Skeletal muscle cell (primary cell): ENCODE measurements at regions not wholly inside any gene's neighbourhood (a gene's known extent, or its start where the extent isn't known, plus 50 kb on each side); places are given as distances from the start of the nearest gene placed in this dataset.
"Not testable (repeated sequence)": the region's sequence is repeated elsewhere in the genome, so short reads cannot be mapped to it uniquely, and the experiment has no call there.

Experiments
- DNase-seq: peaks from one replicate; pipeline ENCODE4 v3.0.0-alpha.2; 2010; ENCODE audit warnings: low read depth
- H3K4me3 ChIP-seq: 2 replicates; pipeline ENCODE4 v1.5.1; 2011; ENCODE audit warnings: low read depth, mild to moderate bottlenecking, control low read depth, low read length, moderate library complexity

DNA sequence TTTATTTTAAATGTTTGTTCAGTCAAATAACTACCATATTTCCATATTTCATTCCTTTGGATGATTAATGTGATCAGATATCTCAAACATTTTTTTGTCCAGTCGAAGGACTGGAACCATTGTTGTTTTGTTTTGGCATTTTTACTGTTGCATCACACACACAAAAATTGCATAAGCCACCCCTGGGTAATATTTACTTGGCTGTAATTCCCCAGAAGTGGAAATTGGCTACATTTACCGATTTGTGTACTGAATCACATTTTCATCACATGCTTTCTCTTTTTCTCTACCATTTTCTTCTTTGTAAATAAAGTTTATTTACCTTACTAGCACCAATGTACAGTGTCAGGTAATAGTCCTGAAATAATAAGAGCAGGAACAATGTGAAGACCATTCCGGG, 1729.7 kb upstream of the WWC1 start:
- H3K4me3 ChIP-seq = no peak overlapping the region

DNA sequence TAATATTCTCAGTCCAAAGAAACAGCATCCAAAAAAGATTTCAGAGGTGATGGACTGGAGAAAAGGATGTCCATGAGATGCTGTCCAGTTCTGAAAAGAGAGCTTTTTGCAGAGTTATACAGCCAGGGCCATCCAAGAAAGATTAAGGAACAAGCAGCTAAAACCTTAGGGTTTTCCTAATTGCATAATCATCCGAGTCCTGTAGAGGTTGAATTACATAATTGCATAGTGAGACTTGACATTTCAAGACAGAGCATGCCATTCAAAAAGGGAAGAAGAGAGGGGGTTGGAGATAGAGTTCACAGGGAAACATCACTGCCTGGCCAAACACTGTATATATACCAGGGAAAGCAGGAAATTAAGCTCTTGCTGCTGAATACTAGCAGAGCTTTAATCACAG, 1729.2 kb upstream of the WWC1 start:
- H3K4me3 ChIP-seq = no peak overlapping the region
- peak; percentile 5 for DNase-seq

More for the DNA sequence above, 1729.7 kb upstream of the WWC1 start:
- no peak for DNase-seq

DNA sequence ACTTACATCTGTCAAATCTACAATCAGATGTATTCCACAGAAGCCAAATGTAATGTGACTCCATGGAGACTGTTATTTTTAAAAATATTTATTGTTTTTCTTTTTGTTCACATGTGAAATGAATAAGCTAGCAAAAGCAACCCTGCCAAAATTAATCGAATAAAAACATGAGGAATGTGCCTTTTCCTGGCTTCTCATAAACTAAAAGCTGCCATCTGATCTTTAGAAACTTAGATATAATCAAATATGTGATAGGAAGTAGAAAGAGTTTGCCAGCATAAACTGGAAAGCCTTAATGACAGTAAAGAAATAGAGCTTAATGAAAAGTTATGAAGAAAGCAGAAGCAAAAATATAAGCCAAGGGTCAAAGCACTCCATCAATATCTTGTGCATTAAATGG, 1724.7 kb upstream of the WWC1 start:
- DNase-seq = no peak
- no peak overlapping the region for H3K4me3 ChIP-seq

DNA sequence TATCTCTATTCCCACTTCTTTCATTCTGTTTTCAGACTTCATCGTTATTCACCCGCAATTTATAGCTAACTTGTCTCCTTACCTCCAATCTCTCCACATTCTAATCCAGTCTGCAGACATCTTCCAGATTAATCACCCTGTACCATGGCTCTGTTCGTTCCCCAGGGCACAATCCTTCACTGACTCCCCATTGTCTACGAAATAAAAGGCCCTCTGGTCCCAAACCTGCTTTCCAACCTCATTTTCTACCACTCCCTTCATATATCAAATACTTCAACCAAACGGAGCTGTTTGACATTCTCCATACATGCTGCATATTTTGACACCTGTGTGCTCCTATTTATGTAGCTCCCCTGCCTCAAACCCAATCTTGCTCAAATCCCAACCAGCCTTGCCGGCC, 1720.6 kb upstream of the WWC1 start:
- no peak overlapping the region for H3K4me3 ChIP-seq
- no peak for DNase-seq

DNA sequence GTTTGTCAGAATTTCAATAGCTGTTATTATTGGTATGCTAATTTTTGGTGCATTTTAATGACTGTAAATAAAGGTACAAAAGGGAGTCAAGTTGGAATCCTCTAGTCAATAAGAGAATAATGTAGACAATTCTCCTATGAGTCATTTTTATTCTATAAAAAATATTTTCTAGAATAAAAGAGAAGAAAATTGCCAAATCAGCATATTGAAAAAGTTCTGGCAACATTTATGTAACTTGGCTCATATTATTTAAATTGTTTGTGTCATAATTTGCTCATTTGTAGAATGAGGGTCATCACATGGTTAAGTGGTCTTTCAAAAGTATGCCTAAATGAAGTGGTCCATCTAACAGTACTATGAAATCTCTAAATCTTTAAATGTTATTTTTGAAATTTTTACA, 1719.8 kb upstream of the WWC1 start:
- H3K4me3 ChIP-seq = no peak overlapping the region
- DNase-seq = no peak

DNA sequence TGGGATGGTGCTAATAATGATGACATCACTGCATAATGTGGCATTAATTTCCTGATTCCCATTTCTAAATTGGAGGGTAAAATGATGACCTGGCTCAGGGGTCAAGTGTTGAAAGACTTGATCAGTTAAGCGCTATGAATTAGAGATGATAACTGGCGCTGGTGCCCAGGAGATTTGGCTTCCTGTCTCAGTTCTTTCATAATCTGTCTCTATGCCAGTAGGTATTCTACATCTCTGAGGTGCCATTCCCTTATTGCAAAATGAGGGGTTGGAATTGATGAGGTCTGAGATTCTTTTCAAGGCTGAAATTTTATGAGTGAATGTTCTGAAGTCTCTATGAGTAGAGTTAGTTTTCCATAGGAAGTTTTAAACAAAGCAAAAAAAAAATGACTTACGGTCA, 1715.1 kb upstream of the WWC1 start:
- no peak overlapping the region for H3K4me3 ChIP-seq
- DNase-seq = no peak

DNA sequence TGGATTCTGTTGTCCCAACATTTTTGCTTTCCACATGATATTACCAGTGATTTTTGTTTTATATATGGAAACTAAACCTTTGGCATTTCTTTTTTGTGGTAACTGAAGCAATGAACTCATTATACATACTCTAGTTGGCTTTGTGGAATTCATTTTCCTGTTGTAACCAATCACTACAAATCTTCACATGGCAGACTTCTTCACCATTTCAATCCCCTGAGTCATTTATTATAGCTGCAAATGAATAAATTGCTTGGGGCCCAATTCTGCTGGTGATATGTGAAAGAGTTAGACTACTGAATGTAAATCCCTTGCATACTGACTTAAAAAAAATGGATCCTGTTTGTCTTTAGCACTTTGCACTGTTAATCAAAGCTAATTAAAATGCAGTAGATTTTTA, 1709.6 kb upstream of the WWC1 start:
- peak; percentile 37 for DNase-seq

DNA sequence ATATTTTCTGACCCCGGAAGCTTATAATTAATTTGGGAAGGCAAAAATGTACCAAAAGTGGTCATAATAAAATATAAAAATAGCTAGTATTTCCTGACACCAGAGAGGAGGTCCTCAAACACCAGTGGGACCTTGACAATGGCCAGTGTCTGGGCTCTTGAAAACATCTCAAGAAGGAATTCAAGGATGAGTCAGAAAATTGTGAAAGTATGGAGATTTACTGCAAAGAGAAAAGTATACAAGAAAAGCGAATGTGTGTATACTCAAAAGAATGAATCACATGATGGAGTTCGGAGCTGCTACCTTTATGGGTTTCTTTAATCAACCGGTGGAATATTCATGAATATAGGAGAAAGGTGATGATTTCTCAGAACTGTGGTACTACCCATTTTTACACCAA, 1709.0 kb upstream of the WWC1 start:
- no peak overlapping the region for H3K4me3 ChIP-seq
- no peak for DNase-seq

More for the DNA sequence above, 1709.6 kb upstream of the WWC1 start:
- H3K4me3 ChIP-seq = no peak overlapping the region

DNA sequence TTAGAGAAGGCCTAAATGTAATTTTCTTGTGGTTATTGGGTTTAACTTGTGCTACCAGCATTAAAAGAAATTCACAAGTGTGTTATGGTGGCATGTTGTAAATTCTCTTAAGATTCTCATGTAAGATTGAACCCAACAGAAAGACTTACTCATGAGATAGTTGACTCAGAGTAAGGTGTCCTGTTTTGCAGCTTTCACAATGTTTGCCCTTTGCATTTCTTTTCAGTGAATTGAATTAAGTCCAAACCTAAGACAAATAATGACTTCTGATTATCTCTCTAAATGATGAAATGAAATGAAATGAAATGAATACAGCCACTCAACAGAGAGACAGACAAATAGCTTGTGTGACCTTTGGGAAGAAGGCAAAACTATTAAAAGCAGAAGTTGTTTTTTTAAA, 1696.9 kb upstream of the WWC1 start:
- H3K4me3 ChIP-seq = no peak overlapping the region
- peak; percentile 11 for DNase-seq

DNA sequence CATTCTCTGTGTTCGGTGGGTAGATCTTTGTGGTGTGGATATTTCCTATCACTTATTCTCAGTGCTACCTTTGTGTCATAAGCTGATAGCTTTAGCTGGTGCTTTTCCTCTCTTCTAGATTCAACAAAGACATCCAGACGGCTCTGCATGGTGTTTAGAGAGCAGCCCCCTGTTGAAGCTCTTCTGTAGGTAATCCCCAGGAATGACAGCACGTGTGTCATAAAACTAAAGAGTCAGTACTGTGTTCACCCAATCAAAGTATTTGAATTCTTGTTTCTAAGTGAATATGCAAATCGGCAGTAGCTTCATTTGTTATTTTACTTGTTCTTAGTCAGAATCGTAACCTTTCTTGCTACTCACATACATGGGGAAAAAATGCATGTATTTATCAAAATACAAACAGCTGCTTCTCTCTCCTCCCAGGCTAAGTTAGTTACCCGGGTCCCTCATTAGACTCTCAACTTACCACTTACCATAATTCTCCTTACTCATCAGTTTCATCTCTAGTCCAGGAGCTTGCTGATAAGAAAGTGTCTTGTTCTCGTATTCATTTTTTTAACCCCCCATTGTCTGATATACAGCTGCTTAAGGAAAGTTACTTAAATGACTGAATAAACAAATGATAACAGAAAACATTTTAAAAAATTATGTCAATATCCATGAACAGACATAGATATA, 1696.0 kb upstream of the WWC1 start:
- DNase-seq = no peak
- no peak overlapping the region for H3K4me3 ChIP-seq

DNA sequence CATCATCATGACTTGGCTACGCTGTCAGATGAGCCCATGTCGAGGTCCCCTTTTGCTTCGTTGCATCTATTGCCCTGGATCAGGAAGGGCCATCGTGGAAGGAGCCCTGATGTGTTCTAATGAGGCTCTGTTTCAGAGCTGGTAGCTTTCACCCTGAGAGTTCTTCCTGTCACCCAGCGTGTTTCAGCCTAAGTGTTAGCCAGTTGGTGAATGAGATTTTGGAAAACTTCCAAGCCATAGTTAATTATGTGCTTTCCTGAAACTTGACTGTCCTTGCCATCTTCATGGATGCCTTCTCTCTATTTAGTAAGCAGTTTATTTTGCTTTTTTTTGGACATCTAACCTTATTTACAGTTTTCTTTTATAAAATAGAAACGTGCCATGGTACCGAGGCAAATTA, 1695.4 kb upstream of the WWC1 start:
- DNase-seq = no peak
- no peak overlapping the region for H3K4me3 ChIP-seq

DNA sequence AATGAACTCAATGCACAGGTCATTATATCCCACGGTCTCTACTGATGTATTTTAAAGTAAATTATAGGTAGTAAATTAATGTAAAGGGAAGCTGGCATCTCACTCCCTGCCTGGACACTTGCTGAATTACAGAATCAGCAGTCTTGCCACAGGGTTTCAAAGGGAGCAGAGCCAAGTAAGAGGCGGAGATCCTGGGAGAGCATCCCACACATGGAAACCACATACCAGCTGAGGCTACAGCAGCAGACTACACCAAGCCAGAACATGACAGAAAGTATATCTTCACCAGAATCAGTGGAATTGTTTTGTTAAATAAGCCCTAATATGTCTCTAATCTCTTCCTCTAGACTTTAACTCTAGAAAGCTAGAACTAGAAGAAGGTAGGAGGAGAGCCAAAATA, 1689.2 kb upstream of the WWC1 start:
- no peak for DNase-seq
- no peak overlapping the region for H3K4me3 ChIP-seq

DNA sequence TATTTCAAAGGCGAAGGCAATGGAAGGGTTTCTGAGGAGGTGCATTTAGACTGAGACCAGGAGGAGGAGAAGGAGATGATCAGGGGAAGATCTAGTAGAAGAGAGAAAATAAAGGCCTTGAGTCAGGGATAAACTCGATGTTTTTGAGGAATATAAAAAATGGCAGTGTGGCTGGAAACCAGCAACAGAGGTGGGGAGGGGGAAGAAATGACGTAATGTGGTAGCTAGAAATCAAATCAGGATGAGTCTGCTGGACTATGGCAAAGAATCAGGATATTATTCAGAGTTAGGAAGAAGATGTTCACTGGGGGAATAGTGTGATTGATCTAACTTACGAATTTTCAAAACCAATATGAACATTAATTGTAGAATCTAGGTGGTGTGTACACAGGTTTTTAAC, 1673.9 kb upstream of the WWC1 start:
- no peak overlapping the region for H3K4me3 ChIP-seq
- no peak for DNase-seq

DNA sequence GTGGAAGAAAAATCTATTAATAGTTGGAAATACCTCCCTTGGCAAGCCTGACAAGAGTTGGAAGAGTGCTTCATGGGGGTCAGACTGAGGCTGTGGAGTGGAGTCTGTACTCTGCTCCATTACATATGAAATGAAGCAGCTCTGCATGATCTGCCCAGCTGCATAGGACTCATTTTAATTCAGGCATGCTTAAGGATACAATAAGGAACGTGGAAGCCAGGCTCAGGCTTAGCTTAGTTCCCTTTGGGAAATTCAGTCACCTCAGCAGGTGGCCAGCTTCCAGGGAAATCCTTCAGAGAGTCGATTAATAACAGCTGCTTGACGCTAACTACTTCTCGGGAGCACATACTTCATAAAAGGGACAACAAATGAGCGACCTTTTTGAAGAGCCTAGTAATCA, 1672.9 kb upstream of the WWC1 start:
- no peak overlapping the region for H3K4me3 ChIP-seq
- no peak for DNase-seq

DNA sequence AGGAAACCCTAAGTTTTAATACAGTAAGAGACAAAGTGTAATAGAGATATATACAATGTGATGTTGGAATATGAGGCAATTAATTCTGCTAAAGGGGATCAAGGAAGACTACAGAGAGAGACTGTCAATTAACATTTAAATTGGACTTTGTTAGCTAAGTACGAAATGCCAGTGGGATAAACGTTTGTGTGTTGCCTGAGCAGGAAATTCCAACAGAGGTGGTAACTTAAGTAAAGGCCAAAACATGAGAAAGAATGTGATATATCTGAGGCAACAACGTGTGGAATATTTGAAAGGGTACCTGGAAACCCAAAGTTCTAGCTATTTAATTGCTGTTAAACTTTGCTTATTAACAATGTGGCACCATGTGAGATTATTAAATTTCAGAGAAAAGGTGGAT, 1666.9 kb upstream of the WWC1 start:
- H3K4me3 ChIP-seq = no peak overlapping the region
- DNase-seq = no peak

DNA sequence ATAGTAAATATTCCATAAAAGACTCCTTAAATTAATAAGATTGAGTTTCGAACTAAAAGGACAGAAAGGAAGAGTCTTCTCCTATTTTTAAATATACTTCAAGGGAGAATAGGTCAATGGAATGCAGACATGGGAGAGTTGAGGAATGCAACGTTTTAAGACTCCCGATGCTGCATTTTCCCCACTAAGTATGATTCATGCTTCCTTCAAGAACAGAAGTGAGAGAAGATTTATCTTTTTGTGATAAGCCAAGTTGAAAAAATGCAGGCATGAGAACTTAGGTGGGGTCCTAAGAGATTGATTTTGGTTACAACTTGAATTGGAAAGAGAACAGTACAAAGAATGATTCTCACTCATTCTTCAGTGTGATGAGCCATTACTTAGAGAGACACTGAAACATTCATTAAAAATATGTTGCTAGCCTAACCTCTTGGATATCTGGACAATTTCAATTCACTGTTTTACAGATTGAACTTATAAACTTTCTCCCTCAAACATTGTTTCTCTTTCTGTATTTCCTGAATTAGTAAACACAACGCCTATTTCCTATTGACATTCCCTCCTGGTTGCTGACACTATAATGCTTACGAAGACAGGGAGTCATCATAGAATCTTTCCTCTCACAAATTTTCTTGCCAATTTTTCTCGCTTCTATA, 1666.1 kb upstream of the WWC1 start:
- peak; percentile 27 for DNase-seq
- no peak overlapping the region for H3K4me3 ChIP-seq

DNA sequence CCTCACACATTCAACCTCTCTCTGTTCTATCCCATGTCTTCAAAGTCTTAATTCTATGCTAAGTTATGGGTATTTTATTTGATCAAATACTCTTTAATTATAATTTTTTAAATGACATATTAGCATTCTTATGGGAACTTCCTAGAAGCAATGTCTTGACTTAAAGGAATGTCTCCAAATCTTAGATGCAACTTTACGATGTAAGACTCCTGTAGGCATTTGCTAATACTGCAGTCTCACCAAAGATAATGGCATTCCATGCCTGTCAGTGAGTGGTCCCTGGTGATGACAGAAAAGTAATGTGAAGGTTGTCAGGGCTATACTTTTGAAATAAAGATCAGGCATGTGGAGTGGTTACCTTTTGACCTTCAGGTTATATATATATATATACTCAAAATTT, 1654.2 kb upstream of the WWC1 start:
- H3K4me3 ChIP-seq = no peak overlapping the region
- DNase-seq = no peak

DNA sequence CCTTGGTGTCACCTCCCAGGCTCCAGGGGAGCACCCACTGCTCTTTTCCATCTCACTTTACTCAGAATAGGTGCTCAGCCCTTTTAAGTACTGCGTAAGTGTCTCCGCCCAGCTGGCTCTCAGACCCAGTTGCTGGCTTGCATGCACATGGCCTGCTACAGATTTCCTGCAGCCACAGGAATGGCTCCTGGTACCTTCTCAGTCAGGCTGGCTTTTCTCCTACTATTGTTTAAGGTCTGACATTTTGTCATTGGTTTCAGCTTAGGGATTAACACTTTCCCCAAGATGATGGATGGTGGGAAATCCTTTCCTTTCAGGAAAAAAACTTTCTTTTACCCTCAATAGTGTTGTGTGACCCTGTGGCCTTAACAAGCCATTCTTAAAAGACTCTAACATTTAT, 1652.3 kb upstream of the WWC1 start:
- no peak overlapping the region for H3K4me3 ChIP-seq
- no peak for DNase-seq

DNA sequence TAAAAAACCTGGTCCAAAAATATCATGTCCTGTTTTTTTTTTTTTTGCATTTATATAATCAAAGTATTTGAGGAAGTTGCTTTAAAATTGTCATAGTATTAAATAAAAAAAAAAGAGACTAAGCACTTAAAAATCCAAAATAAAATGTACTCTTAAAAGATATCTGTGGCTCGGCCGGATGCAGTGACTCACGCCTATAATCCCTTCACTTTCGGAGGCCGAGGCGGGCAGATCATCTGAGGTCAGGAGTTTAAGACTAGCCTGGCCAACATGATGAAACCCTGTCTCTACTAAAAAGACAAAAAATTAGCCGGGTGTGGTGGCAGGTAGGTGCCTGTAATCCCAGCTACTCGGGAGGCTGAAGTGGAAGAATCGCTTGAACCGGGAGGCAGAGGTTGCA, 1651.3 kb upstream of the WWC1 start:
- peak; percentile 3 for DNase-seq
- not testable (repeated sequence) for H3K4me3 ChIP-seq

DNA sequence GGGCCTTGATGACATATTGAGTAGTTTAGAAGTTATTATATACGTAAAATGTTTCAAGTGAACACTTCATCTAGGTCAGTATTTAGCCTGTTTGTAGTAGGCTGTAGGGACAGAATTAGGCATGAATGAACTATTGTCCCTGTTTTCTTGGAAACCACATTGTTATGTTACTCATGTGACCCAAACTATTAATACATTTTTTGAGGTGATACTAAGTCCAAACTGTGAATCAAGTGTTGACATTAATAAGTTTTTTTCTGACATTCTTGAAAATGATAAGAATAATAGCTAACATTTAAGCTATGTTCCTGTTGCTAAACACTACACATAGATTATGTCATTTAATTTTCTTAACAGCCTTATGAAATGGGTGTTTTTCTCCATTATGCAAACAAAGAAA, 1642.7 kb upstream of the WWC1 start:
- H3K4me3 ChIP-seq = no peak overlapping the region
- DNase-seq = no peak

DNA sequence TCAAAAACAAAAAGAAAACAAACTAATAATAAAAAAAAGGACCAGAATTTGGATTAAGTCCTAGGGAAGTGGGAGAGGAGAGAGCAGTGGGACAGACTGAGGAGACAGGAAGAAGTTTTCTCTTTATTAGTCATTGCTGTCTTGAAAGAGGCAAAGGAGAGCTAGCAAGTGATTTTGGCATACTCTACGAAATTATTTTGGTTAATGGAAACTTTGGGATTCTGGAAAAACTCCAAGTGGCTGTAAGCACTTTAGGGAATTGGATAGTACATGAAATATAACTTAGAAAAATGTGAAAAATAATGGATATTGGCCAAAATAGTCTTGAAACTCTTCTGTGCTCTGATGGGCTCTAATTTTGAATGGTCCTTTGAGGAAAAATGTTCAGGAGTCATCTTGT, 1641.8 kb upstream of the WWC1 start:
- DNase-seq = no peak
- no peak overlapping the region for H3K4me3 ChIP-seq

DNA sequence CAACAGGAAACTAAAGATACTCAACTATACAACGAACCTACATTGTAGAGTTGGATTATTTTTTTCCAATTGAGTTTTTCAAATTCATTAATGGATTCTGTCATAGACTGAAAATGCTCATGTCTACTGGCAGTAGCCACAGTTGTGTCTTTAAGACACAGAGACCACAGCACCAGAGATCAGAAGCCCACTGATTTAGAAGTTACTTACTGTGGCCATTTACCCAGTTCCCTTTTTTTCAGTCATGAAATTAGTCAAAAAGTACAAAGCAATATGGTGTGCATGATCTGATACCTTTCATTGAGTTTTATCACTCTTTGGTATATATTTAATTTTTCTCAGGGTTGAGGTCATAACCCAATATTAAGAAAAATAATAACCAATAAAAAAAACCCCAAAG, 1640.2 kb upstream of the WWC1 start:
- no peak for DNase-seq
- no peak overlapping the region for H3K4me3 ChIP-seq
